Right hindlimb (tissue), 1 donor: ENCODE measurements at regions not wholly inside any gene's neighbourhood (a gene's known extent, or its start where the extent isn't known, plus 50 kb on each side); places are given as distances from the start of the nearest gene placed in this dataset.
"Not testable (repeated sequence)": the region's sequence is repeated elsewhere in the genome, so short reads cannot be mapped to it uniquely, and the experiment has no call there.

Source experiments
- DNase-seq: peaks from one replicate; pipeline ENCODE4 v3.0.0-alpha.2; 2018

- DNase-seq = not testable (repeated sequence)
These were observed 417.9 kb upstream of the ZNG1F start for GRCh38 chr9:41606961-41607547.

DNA sequence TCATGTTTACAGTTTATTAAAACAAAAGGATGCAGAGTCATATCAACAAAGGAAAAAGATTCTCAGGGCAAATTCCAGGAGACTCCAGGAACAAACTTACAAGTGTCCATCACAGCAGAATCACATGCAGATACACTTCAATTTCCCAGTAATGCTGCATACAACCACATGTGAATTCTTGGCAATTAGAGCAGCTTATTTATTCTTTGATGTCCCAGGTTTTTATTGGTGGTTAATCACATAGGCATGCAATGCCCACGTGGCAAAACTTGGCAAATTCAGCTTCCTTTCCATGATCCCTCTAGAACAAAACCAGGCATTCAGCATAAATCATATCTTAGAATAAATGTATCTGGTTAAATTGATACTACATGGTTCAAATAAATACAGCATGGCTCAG, 376.5 kb upstream of the ZNG1F start:
- DNase-seq = not testable (repeated sequence)
